Astrocyte of the spinal cord (primary cell): ENCODE measurements at regions not wholly inside any gene's neighbourhood (a gene's known extent, or its start where the extent isn't known, plus 50 kb on each side); places are given as distances from the start of the nearest gene placed in this dataset.
A peak's percentile ranks its signal among the peaks of the same experiment; 100 is the strongest.

Source experiments
- DNase-seq: peaks from one replicate; pipeline ENCODE4 v3.0.0; 2011; ENCODE audit warnings: low read depth, low spot score
- H3K4me3 ChIP-seq: 2 replicates; pipeline ENCODE4 v1.5.1; 2011; ENCODE audit warnings: low read depth, mild to moderate bottlenecking, low read length, moderate library complexity
- CTCF ChIP-seq: IDR thresholded peaks from 2 replicates; pipeline ENCODE4 v1.5.1; 2012; ENCODE audit warnings: low read depth, mild to moderate bottlenecking, low read length, inconsistent platforms
- in situ Hi-C: cut with HindIII; loops from 2 replicates; pipeline ENCODE4 v1.10.0; 2017; ENCODE audit warnings: low sequenced_read_pairs

- H3K4me3 ChIP-seq, result no peak overlapping the region
- in situ Hi-C loops, result no loop called here
- TF ChIP-seq CTCF, result no peak
- no peak for DNase-seq
These were observed 524.5 kb upstream of the WWC1 start for GRCh38 chr5:167766957-167767356.

GRCh38 chr5:167767795-167768194 is 523.6 kb upstream of the WWC1 start:
- H3K4me3 ChIP-seq, result no peak overlapping the region
- no peak for DNase-seq
- TF ChIP-seq CTCF, result no peak
- in situ Hi-C loops, result no loop called here

GRCh38 chr5:167769846-167770413 is 521.5 kb upstream of the WWC1 start:
- DNase-seq, result no peak
- in situ Hi-C loops, result no loop called here
- no peak for TF ChIP-seq CTCF
- no peak overlapping the region for H3K4me3 ChIP-seq

- in situ Hi-C loops, result no loop called here
- H3K4me3 ChIP-seq, result no peak overlapping the region
- peak; percentile 67 for DNase-seq
- TF ChIP-seq CTCF, result no peak
These were observed 521.0 kb upstream of the WWC1 start for GRCh38 chr5:167770461-167770860.

- no peak overlapping the region for H3K4me3 ChIP-seq
- DNase-seq, result no peak
- TF ChIP-seq CTCF, result no peak
- in situ Hi-C loops, result no loop called here
These were observed 519.9 kb upstream of the WWC1 start for GRCh38 chr5:167771571-167771970.

GRCh38 chr5:167773668-167774301 is 517.7 kb upstream of the WWC1 start:
- DNase-seq, result no peak
- no peak overlapping the region for H3K4me3 ChIP-seq
- TF ChIP-seq CTCF, result no peak
- in situ Hi-C loops, result no loop called here
